Gastrocnemius medialis (tissue), 4 donors: ENCODE measurements at regions not wholly inside any gene's neighbourhood (a gene's known extent, or its start where the extent isn't known, plus 50 kb on each side); places are given as distances from the start of the nearest gene placed in this dataset.

Source experiments
- ATAC-seq, 2 donors: fragments of 150-250 bp; one replicate each; pipeline ENCODE4 v1.9.1; 2016
- DNase-seq, 2 donors: peaks; one replicate each; pipeline ENCODE4 v3.0.0-alpha.2; 2019
- H3K27ac ChIP-seq, 4 donors: fragments of 200-600 bp; sonication (generic); 1 replicate in 1 of 4; 2 replicates in 3 of 4; pipeline ENCODE4 v1.5.1; 2016 to 2018; ENCODE audit warnings: mild to moderate bottlenecking in 2 of 4, moderate library complexity in 1 of 4
- H3K27me3 ChIP-seq, 3 donors: fragments of 200-600 bp; sonication (generic) in 2 of 3; 1 replicate in 1 of 3; 2 replicates in 2 of 3; pipeline versions ENCODE4 v1.5.1 to v1.6.0; 2016 to 2019; ENCODE audit warnings: mild to moderate bottlenecking in 1 of 3, moderate library complexity in 1 of 3
- H3K36me3 ChIP-seq, 2 donors: fragments of 200-600 bp; sonication (generic) in 1 of 2; one replicate each; pipeline ENCODE4 v1.5.1; 2017 to 2018
- H3K4me1 ChIP-seq, 2 donors: fragments of 200-600 bp; sonication (generic) in 1 of 2; one replicate each; pipeline ENCODE4 v1.5.1; 2016 to 2017; ENCODE audit warnings: mild to moderate bottlenecking in 2 of 2
- H3K4me3 ChIP-seq, 4 donors: fragments of 200-600 bp; sonication (generic) in 3 of 4; 1 replicate in 1 of 4; 2 replicates in 3 of 4; pipeline ENCODE4 v1.5.1; 2016 to 2019; ENCODE audit warnings: mild to moderate bottlenecking in 2 of 4
- H3K9me3 ChIP-seq, 3 donors: fragments of 200-600 bp; sonication (generic) in 2 of 3; 1 replicate in 1 of 3; 2 replicates in 2 of 3; pipeline ENCODE4 v1.5.1; 2016 to 2019
- POLR2A ChIP-seq, 2 donors: fragments of 450-650 bp; IDR thresholded peaks; one replicate each; pipeline ENCODE4 v1.6.1; 2017; ENCODE audit warnings: antibody characterized with exemption in 2 of 2, mild to moderate bottlenecking in 2 of 2, moderate library complexity in 2 of 2
- in situ Hi-C, 4 donors: fragments of 200-750 bp; cut with MboI; loops; one replicate each; pipeline versions ENCODE4 v1.15.0 to v1.8.0; 2017; ENCODE audit warnings: low sequenced_read_pairs in 4 of 4
- intact Hi-C: fragments of 100-400 bp; cut with DNase I; formaldehyde crosslinking; loops from one replicate; pipeline ENCODE4 v1.15.1; 2023; ENCODE audit warnings: low total_unique reads
- TF ChIP-seq, protein P1 (sequence below), 5 experiments: fragments of 450-650 bp in 3 of 5; fragments of 200-600 bp in 2 of 5; sonication (generic) in 2 of 5; IDR thresholded peaks in 4 of 5; conservative IDR thresholded peaks in 1 of 5; 1 replicate in 4 of 5; 2 replicates in 1 of 5; pipeline ENCODE4 v1.5.1; 2016 to 2019; ENCODE audit warnings: antibody characterized with exemption in 5 of 5, mild to moderate bottlenecking in 3 of 5, moderate library complexity in 3 of 5

DNA sequence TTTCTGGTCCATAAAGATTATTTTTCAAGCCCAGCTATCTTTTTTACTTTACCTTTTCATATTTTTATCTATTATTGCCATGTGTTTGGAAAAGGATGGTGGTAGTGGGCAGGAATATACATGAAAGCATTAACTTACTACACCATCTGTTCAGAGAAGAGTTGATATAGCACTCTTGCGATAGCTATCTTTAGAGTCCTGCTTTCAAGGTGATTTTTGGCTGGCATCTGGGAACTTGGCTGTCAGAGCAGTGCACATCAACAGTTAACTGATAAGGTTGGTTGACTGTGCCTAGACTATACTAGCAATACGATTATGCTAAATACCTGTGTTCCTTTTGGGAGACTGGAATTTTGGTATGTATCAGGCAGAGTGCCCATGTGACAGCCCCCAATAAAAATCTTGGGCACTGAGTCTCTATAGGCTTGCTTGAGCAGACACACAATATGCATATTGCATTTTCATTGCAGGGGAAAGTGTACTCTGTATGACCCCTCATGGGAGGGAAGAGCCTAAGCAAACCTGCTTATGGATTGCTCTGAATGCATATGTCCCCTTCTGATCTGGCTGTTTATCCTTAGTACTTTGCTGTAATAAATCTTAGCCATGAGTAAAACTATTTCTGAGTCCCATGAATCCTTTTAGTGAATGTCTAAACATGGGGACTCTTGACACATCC lies 227.6 kb upstream of the C9orf72 start:
- intact Hi-C loops, result no loop called here
- no peaks in the 10 kb centered on the region for H3K9me3 ChIP-seq
- H3K27me3 ChIP-seq, result no peaks in the 10 kb centered on the region
- ATAC-seq (no peak), DNase-seq (no peak)
- H3K36me3 ChIP-seq, result no peaks in the 10 kb centered on the region
- no peak overlapping the region for H3K27ac ChIP-seq
- TF ChIP-seq, protein P1, sequence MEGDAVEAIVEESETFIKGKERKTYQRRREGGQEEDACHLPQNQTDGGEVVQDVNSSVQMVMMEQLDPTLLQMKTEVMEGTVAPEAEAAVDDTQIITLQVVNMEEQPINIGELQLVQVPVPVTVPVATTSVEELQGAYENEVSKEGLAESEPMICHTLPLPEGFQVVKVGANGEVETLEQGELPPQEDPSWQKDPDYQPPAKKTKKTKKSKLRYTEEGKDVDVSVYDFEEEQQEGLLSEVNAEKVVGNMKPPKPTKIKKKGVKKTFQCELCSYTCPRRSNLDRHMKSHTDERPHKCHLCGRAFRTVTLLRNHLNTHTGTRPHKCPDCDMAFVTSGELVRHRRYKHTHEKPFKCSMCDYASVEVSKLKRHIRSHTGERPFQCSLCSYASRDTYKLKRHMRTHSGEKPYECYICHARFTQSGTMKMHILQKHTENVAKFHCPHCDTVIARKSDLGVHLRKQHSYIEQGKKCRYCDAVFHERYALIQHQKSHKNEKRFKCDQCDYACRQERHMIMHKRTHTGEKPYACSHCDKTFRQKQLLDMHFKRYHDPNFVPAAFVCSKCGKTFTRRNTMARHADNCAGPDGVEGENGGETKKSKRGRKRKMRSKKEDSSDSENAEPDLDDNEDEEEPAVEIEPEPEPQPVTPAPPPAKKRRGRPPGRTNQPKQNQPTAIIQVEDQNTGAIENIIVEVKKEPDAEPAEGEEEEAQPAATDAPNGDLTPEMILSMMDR (IDR thresholded peaks at IDR 0.05 in 4 of 5, conservative IDR thresholded peaks at IDR 0.05 in 1 of 5), result no peak
- no peak for TF ChIP-seq POLR2A (IDR thresholded peaks at IDR 0.05)
- no peak overlapping the region for H3K4me3 ChIP-seq
- H3K4me1 ChIP-seq, result no peaks in the 10 kb centered on the region
- in situ Hi-C loops, result loop anchor here in 1 of 4 donors (25.0 kb wide), 1 partner anchor 236 kb away; no protein-coding TSS in a partner anchor

DNA sequence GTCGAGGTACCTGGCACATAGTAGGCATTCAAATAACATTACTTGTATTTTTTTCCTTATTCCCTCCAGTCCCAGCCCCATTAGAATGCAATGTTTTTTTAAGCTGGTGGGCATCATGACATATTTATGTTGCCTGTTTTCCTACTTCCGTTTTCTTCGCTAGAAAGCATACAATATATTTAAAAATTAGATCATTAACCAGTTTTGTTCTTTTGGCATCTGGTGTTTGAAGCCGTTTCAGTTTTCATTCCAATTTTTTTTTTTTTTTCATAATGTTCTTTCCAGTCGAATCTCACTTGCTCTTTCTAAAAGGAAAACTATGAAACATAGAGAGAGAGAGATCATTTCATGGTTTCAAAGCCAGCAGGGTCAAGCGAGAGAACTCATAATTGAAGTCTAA lies 228.3 kb upstream of the C9orf72 start:
- Histone ChIP-seq H3K4me1 (no peaks in the 10 kb centered on the region), H3K4me3 (no peak overlapping the region), H3K36me3 (no peaks in the 10 kb centered on the region), H3K27ac (no peak overlapping the region), H3K27me3 (no peaks in the 10 kb centered on the region), H3K9me3 (no peaks in the 10 kb centered on the region)
- ATAC-seq (no peak), DNase-seq (no peak)
- TF ChIP-seq POLR2A (IDR thresholded peaks at IDR 0.05), result no peak
- TF ChIP-seq, protein P1 (IDR thresholded peaks at IDR 0.05 in 4 of 5, conservative IDR thresholded peaks at IDR 0.05 in 1 of 5), result no peak
- in situ Hi-C loops (loop anchor here in 1 of 4 donors (25.0 kb wide), 1 partner anchor 236 kb away; no protein-coding TSS in a partner anchor), intact Hi-C loops (no loop called here)

DNA sequence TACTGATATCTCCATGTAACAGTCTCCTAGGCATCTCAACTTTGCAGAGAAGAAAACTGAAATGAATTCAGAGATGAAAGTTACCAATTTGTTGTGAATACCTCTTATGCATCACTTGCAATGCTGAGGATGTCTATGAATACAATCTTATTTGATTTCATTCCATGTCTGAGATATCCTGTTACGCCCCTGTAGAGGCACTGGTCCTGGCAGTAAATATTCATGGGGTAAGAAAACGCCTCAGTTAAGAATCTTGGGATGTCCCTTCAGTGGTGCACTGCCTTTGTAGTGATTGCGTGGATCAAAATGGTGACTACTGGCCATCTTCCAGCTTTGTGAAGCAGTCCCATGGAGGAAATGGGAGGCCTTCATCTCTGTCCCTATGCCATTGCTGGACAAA lies 229.1 kb upstream of the C9orf72 start:
- ATAC-seq, result no peak
- Histone ChIP-seq H3K27me3 (no peaks in the 10 kb centered on the region), H3K36me3 (no peaks in the 10 kb centered on the region), H3K4me1 (no peaks in the 10 kb centered on the region), H3K4me3 (no peak overlapping the region), H3K27ac (no peak overlapping the region), H3K9me3 (no peaks in the 10 kb centered on the region)
- intact Hi-C loops, result no loop called here
- in situ Hi-C loops, result loop anchor here in 1 of 4 donors (25.0 kb wide), 1 partner anchor 235 kb away; no protein-coding TSS in a partner anchor
- TF ChIP-seq, protein P1 (IDR thresholded peaks at IDR 0.05 in 4 of 5, conservative IDR thresholded peaks at IDR 0.05 in 1 of 5), result no peak
- TF ChIP-seq POLR2A (IDR thresholded peaks at IDR 0.05), result no peak
- no peak for DNase-seq

DNA sequence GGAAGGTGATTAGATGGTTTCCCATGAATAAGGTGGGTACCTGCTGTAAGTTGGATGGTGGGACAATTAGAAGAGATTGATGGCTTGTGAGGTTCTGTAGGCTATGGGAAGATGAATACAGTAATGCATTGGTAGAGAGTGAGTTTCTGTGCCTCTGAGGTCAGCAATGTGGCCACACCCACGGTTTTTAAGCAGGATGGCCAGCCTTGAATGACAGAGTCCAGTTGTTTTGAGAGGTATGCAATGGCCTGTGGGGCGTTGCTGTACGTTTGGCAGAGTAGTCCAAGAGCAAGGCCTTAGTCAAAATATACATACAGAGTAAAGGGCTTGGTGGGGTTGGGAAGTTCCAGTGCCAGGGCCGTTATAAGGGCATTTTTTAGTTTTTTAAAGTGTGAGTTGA lies 235.6 kb upstream of the C9orf72 start:
- no peaks in the 10 kb centered on the region for H3K9me3 ChIP-seq
- no peak overlapping the region for H3K4me3 ChIP-seq
- no peak overlapping the region for H3K27ac ChIP-seq
- intact Hi-C loops (no loop called here), in situ Hi-C loops (loop anchor here in 1 of 4 donors (25.0 kb wide), 1 partner anchor 228 kb away; no protein-coding TSS in a partner anchor)
- H3K36me3 ChIP-seq, result no peaks in the 10 kb centered on the region
- H3K27me3 ChIP-seq, result no peaks in the 10 kb centered on the region
- no peaks in the 10 kb centered on the region for H3K4me1 ChIP-seq
- no peak for ATAC-seq
- DNase-seq, result no peak
- TF ChIP-seq, protein P1 (IDR thresholded peaks at IDR 0.05 in 4 of 5, conservative IDR thresholded peaks at IDR 0.05 in 1 of 5), result no peak
- no peak for TF ChIP-seq POLR2A (IDR thresholded peaks at IDR 0.05)
